K562 (cell line): ENCODE measurements at regions not wholly inside any gene's neighbourhood (a gene's known extent, or its start where the extent isn't known, plus 50 kb on each side); places are given as distances from the start of the nearest gene placed in this dataset.

Experiments
- ATAC-seq: fragments of 200-7000 bp; cut with Tn5 transposase; 3 replicates; pipeline ENCODE4 v1.9.1; 2020; ENCODE audit warnings: moderate library complexity
- BruUV-seq: library from RNA; stranded (reverse); fragments of 400-500 nt; replicated peaks from 2 replicates; lab custom pipeline; 2021; lab: Mats Ljungman, UMichigan
- CTCF ChIA-PET: fragments of 300-600 bp; formaldehyde crosslinking; extraction: SDS; loops from one replicate; lab custom pipeline; 2021; ENCODE audit warnings: low intra/inter-chr PET ratio; lab: Yijun Ruan, JAX
- POLR2A ChIA-PET: fragments of 300-600, 350-650 bp; sonication (Branson Sonifier 250); formaldehyde crosslinking; extraction: SDS; loops from one replicate; lab custom pipeline; 2021; ENCODE audit warnings: antibody characterized with exemption, inconsistent platforms; lab: Yijun Ruan, JAX
- DNase-seq, 4 experiments: peaks; one replicate each; pipeline versions ENCODE4 v3.0.0 to v3.0.0-alpha.2; 2011 to 2018; ENCODE audit warnings: low spot score in 3 of 4, mixed read lengths in 3 of 4; ENCODE audit errors: extremely low read depth in 1 of 4
- FAIRE-seq: peaks from 2 replicates; lab custom pipeline; 2011; peaks lifted over from hg19 to GRCh38; lab: Jason Lieb, UNC
- H2AFZ ChIP-seq: 2 replicates; pipeline ENCODE4 v1.6.0; 2011; ENCODE audit warnings: low read depth, low read length, control low read depth, inconsistent platforms
- H3K27ac ChIP-seq: fragments of 200-600 bp; 3 replicates; pipeline ENCODE4 v1.8.0; 2011; ENCODE audit warnings: low read depth, mild to moderate bottlenecking, control low read depth, inconsistent platforms, low read length, moderate library complexity, mixed read lengths; ENCODE audit errors: extremely low read depth
- H3K27me3 ChIP-seq, 2 experiments: fragments of 300-600 bp in 1 of 2; 2 replicates in 1 of 2; 3 replicates in 1 of 2; pipeline versions ENCODE4 v1.6.0 to v1.8.0; 2011; ENCODE audit warnings: inconsistent platforms in 2 of 2, low read length in 2 of 2, mild to moderate bottlenecking in 1 of 2, mixed read lengths in 1 of 2, moderate library complexity in 1 of 2; ENCODE audit not compliant: control insufficient read depth in 2 of 2, insufficient read depth in 2 of 2
- H3K36me3 ChIP-seq: fragments of 300-600 bp; 3 replicates; pipeline ENCODE4 v1.8.0; 2011; ENCODE audit warnings: mild to moderate bottlenecking, low read length, inconsistent platforms; ENCODE audit not compliant: control insufficient read depth, insufficient read depth
- H3K4me1 ChIP-seq, 2 experiments: fragments of 200-600 bp in 1 of 2; replicated peaks in 1 of 2; 2 replicates in 1 of 2; 3 replicates in 1 of 2; pipeline versions ENCODE4 v1.5.1 to v1.8.0; 2011; ENCODE audit warnings: inconsistent platforms in 2 of 2, low read length in 2 of 2, mild to moderate bottlenecking in 1 of 2, mixed read lengths in 1 of 2, moderate library complexity in 1 of 2; ENCODE audit not compliant: control insufficient read depth in 2 of 2, insufficient read depth in 2 of 2
- H3K4me2 ChIP-seq: 2 replicates; pipeline ENCODE4 v1.6.1; 2011; ENCODE audit warnings: low read length, control low read depth, inconsistent platforms, mixed read lengths; ENCODE audit not compliant: insufficient read depth
- H3K4me3 ChIP-seq: fragments of 200-600 bp; sonication (generic), shearing (Covaris generic); 2 replicates; pipeline ENCODE4 v1.5.1; 2016; ENCODE audit warnings: control low read depth, inconsistent platforms
- H3K79me2 ChIP-seq: fragments of 200-600 bp; 3 replicates; pipeline ENCODE4 v1.8.0; 2011; ENCODE audit warnings: low read length, inconsistent platforms; ENCODE audit not compliant: control insufficient read depth, insufficient read depth
- H3K9ac ChIP-seq, 2 experiments: 2 replicates each; pipeline versions ENCODE4 v1.6.0 to v1.6.1; 2011; ENCODE audit warnings: low read depth in 2 of 2, low read length in 2 of 2, control low read depth in 1 of 2, inconsistent platforms in 1 of 2, mild to moderate bottlenecking in 1 of 2, mixed read lengths in 1 of 2; ENCODE audit not compliant: insufficient read depth in 1 of 2
- H3K9me1 ChIP-seq: one replicate; pipeline ENCODE4 v1.6.0; 2011; ENCODE audit warnings: inconsistent platforms, mild to moderate bottlenecking, low read length, moderate library complexity; ENCODE audit not compliant: control insufficient read depth, insufficient read depth
- H3K9me3 ChIP-seq: replicated peaks from 2 replicates; pipeline ENCODE4 v1.5.1; 2011; ENCODE audit warnings: low read depth, low read length, inconsistent platforms; ENCODE audit not compliant: control insufficient read depth, insufficient read depth
- H4K20me1 ChIP-seq: replicated peaks from 2 replicates; pipeline ENCODE4 v1.6.1; 2011; ENCODE audit warnings: low read length, inconsistent platforms, mixed read lengths; ENCODE audit not compliant: control insufficient read depth, insufficient read depth
- EGR1 ChIP-seq: fragments of 450-650 bp; conservative IDR thresholded peaks from 2 replicates; pipeline ENCODE4 v1.6.1; 2017; ENCODE audit warnings: mild to moderate bottlenecking
- ELK3 ChIP-seq: fragments of 450-650 bp; formaldehyde crosslinking; IDR thresholded peaks from 2 replicates; pipeline ENCODE4 v1.4.0; 2020; ENCODE audit warnings: mild to moderate bottlenecking
- HDAC2 ChIP-seq: fragments of 450-650 bp; IDR thresholded peaks from 2 replicates; pipeline ENCODE4 v1.6.1; 2016; ENCODE audit warnings: mild to moderate bottlenecking
- HEY1 ChIP-seq: fragments of 250-450 bp; sonication (Bioruptor Pico); IDR thresholded peaks from 2 replicates; pipeline ENCODE4 v1.5.0; 2020; ENCODE audit warnings: mild to moderate bottlenecking, moderate library complexity, borderline replicate concordance
- KHSRP ChIP-seq: fragments of 450-650 bp; IDR thresholded peaks from 2 replicates; pipeline ENCODE4 v1.6.1; 2017
- KLF16 ChIP-seq: IDR thresholded peaks from 2 replicates; pipeline ENCODE4 v1.6.1; 2016; ENCODE audit warnings: antibody characterized with exemption
- SIN3A ChIP-seq, 2 experiments: fragments of 150-350 bp in 1 of 2; IDR thresholded peaks; 2 replicates each; pipeline ENCODE4 v1.6.1; 2011 to 2016; ENCODE audit warnings: borderline replicate concordance in 2 of 2, low read depth in 2 of 2, low read length in 2 of 2, mild to moderate bottlenecking in 2 of 2, moderate library complexity in 2 of 2; ENCODE audit not compliant: control insufficient read depth in 1 of 2
- SP2 ChIP-seq: IDR thresholded peaks from 2 replicates; pipeline ENCODE4 v1.6.1; 2011; ENCODE audit warnings: mild to moderate bottlenecking, low read depth, low read length, moderate library complexity; ENCODE audit not compliant: poor library complexity, severe bottlenecking; ENCODE audit errors: extremely low read depth
- ZNF311 ChIP-seq: fragments of 250-450 bp; sonication (Bioruptor Pico); IDR thresholded peaks from 2 replicates; pipeline ENCODE4 v1.4.0; 2020; ENCODE audit warnings: mild to moderate bottlenecking, moderate library complexity
- ZNF785 ChIP-seq: fragments of 250-450 bp; sonication (Bioruptor Pico); IDR thresholded peaks from 2 replicates; pipeline ENCODE4 v1.4.0; 2020; ENCODE audit warnings: mild to moderate bottlenecking
- ZSCAN29 ChIP-seq: fragments of 450-650 bp; IDR thresholded peaks from 2 replicates; pipeline ENCODE4 v1.6.1; 2017
- WGBS: fragments of 100-300 bp; shearing (Covaris generic); methylation state at CpG from one replicate; pipeline ENCODE4 v1.1.6; 2016; ENCODE audit warnings: low coverage, mixed read lengths; ENCODE audit not compliant: insufficient coverage; ENCODE audit errors: missing lambda C conversion rate; 5-methylcytosine and 5-hydroxymethylcytosine counted together
- in situ Hi-C: fragments of 300-500 bp; cut with MboI; formaldehyde crosslinking; loops from 4 replicates; pipeline ENCODE4 v1.15.0; 2018; ENCODE audit warnings: inconsistent platforms, mixed read lengths
- intact Hi-C: fragments of 100-400 bp; cut with micrococcal nuclease; formaldehyde crosslinking; loops from 2 replicates; pipeline ENCODE4 v1.14.2; 2022

GRCh38 chr19:22517496-22518411 lies 95.6 kb upstream of the ZNF98 start:
- intact Hi-C loops, result no loop called here
- no peak overlapping the region for H3K27ac ChIP-seq
- H2AFZ ChIP-seq, result no peak overlapping the region
- TF ChIP-seq HEY1 (CRISPR knock-in tag) (no peak), HDAC2 (no peak), EGR1 (no peak), ELK3 (CRISPR knock-in tag) (no peak), ZNF311 (CRISPR knock-in tag) (no peak), KLF16 (no peak), ZSCAN29 (no peak), SP2 (no peak), ZNF785 (CRISPR knock-in tag) (no peak), SIN3A (IDR thresholded peaks at IDR 0.05; ENCODE audit: borderline replicate concordance in 2 of 2, control insufficient read depth in 1 of 2, low read depth in 2 of 2, low read length in 2 of 2) (no peak), KHSRP (no peak)
- no peaks in the 10 kb centered on the region for H3K27me3 ChIP-seq
- ChIA-PET POLR2A (no interaction called here), CTCF (no interaction called here)
- H3K4me3 ChIP-seq, result no peak overlapping the region
- no peak for DNase-seq
- BruUV-seq, result no TSS peak
- H3K4me1 ChIP-seq, result no peaks in the 10 kb centered on the region
- H3K4me2 ChIP-seq, result no peak overlapping the region
- no peaks in the 10 kb centered on the region for H3K79me2 ChIP-seq
- H3K36me3 ChIP-seq, result no peaks in the 10 kb centered on the region
- no peak for FAIRE-seq
- no peak overlapping the region for H3K9ac ChIP-seq
- H4K20me1 ChIP-seq, result no peaks in the 10 kb centered on the region
- no peaks in the 10 kb centered on the region for H3K9me3 ChIP-seq
- in situ Hi-C loops, result no loop called here
- no peak for ATAC-seq
- WGBS, result 22% methylated on average over 38 of the region's 79 CpGs
- no peaks in the 10 kb centered on the region for H3K9me1 ChIP-seq
